ENCODE measurements at regions not wholly inside any gene's neighbourhood (a gene's known extent, or its start where the extent isn't known, plus 50 kb on each side); places are given as distances from the start of the nearest gene placed in this dataset.

DNA sequence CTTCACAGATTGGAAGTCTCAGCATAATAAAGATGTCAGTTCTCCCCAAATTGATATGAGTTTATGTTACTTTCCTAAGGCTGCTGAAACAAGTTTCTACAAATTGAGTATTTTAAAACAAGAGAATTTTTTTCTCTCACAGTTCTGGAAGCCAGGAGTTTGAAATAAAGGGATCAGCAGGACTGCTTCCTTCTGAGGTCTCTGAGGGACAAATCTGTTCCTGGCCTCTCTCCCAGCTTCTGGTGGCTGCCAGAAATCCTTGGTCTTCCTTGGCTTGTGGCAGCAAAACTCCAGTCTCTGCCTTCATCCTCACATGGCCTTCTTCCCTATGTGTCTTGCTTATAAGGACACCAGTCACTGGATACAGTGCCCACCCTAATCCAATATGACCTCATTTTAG lies 136.1 kb downstream of the TFAP2A start:
- TF ChIP-seq, protein P1, sequence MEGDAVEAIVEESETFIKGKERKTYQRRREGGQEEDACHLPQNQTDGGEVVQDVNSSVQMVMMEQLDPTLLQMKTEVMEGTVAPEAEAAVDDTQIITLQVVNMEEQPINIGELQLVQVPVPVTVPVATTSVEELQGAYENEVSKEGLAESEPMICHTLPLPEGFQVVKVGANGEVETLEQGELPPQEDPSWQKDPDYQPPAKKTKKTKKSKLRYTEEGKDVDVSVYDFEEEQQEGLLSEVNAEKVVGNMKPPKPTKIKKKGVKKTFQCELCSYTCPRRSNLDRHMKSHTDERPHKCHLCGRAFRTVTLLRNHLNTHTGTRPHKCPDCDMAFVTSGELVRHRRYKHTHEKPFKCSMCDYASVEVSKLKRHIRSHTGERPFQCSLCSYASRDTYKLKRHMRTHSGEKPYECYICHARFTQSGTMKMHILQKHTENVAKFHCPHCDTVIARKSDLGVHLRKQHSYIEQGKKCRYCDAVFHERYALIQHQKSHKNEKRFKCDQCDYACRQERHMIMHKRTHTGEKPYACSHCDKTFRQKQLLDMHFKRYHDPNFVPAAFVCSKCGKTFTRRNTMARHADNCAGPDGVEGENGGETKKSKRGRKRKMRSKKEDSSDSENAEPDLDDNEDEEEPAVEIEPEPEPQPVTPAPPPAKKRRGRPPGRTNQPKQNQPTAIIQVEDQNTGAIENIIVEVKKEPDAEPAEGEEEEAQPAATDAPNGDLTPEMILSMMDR (IDR thresholded peaks at IDR 0.05; ENCODE audit: low read depth, low read length, missing control alignments) = no peak
- no peak for DNase-seq (ENCODE audit: extremely low read depth, low read depth)
- no peak overlapping the region for H3K4me3 ChIP-seq (replicated peaks; ENCODE audit: low read depth, low read length)

- DNase-seq (ENCODE audit: extremely low read depth, low read depth) = no peak
- TF ChIP-seq, protein P1 (IDR thresholded peaks at IDR 0.05; ENCODE audit: low read depth, low read length, missing control alignments) = no peak
Measured at GRCh38 chr6:10276660-10277287, 138.1 kb downstream of the TFAP2A start.

DNA sequence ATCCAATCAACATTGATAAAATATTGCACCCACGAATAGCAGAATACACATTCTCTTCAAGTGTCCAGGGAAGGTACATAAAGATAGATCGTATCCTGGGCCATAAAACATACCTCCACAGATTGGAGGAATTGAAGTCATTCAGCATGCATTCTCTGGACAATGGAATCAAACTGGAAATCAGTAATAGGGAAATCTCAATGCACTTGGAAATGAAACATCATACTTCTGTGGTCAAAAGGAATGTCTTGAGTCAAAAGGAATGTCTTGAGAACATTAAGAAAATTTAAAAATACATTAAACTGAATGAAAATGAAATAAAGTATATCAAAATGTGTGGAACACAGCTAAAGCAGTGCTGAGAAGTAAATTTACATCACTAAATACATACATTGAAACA lies 138.8 kb downstream of the TFAP2A start:
- DNase-seq (ENCODE audit: extremely low read depth, low read depth) = peak; percentile 17
- TF ChIP-seq, protein P1 (IDR thresholded peaks at IDR 0.05; ENCODE audit: low read depth, low read length, missing control alignments) = no peak
- no peak overlapping the region for H3K4me3 ChIP-seq (replicated peaks; ENCODE audit: low read depth, low read length)

More at GRCh38 chr6:10276660-10277287, 138.1 kb downstream of the TFAP2A start:
- no peak overlapping the region for H3K4me3 ChIP-seq (replicated peaks; ENCODE audit: low read depth, low read length)

DNA sequence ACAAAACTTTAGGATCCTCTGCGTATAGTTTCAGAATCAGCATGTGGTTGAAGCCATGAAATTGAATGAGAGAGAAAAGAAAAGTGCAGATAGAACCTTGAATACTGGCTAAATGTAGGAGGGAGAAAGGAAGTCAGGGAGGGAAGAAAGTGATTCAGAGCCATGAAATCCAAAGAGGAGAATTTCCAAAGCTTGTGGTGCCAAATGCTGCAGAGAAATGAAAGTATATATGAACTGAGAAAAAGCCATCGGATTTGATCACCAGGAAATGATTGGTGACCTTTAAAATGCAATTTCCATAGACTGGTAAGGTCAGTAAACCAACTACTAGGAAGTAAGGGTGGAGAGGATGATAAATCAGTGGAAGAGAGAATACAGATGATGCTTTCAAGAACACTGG lies 142.3 kb downstream of the TFAP2A start:
- DNase-seq (ENCODE audit: extremely low read depth, low read depth) = no peak
- TF ChIP-seq, protein P1 (IDR thresholded peaks at IDR 0.05; ENCODE audit: low read depth, low read length, missing control alignments) = no peak
- no peak overlapping the region for H3K4me3 ChIP-seq (replicated peaks; ENCODE audit: low read depth, low read length)

DNA sequence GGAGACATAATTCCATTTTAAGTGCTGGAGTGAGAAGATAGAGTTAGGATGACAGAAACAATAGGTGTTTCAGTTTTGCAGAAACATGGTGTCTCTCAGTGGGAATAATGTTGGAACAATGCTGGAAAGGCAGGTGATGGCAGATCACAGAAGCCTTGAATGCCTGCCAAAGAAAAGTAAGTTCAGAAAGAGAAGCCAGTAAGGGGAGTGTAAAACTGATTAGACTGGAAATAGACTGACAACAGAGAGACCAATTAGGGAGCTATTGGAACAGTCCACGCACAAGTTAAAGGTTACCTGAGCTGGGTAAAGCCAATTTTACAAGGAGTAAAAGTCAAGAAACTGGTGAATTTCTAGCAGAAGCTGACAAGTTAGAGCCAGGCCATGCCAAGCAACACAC lies 142.9 kb downstream of the TFAP2A start:
- no peak overlapping the region for H3K4me3 ChIP-seq (replicated peaks; ENCODE audit: low read depth, low read length)
- no peak for DNase-seq (ENCODE audit: extremely low read depth, low read depth)
- TF ChIP-seq, protein P1 (IDR thresholded peaks at IDR 0.05; ENCODE audit: low read depth, low read length, missing control alignments) = no peak

DNA sequence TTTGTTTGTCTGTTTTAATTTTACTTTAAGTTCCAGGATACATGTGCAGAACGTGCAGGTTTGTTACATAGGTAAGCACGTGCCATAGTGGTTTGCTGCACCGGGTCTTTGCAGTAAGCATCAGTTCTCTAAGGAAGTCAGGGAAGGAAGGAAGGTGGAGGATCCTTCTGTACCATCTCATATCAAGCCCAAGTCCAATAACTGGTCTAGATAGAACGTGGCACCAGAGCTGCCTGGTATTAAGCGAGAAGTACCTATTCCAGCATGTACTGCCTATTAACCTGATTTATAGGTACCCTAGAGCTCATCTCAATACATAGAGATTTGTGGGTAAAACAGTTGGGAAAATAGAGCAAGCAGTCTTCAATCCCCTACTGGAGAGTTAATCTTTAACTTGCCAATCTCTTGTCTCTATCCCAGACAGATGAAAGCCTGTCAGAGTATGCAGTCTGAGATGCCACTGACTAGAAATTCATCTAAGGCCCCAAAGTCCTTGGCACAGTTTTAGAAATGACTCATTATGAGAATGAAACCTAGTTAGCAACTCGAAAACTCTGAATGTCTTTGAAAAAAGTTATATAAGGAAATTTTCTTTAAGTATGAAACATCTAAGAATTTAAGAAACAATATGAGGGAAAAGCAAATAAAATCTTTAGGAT lies 144.9 kb downstream of the TFAP2A start:
- TF ChIP-seq, protein P1 (IDR thresholded peaks at IDR 0.05; ENCODE audit: low read depth, low read length, missing control alignments) = no peak
- no peak for DNase-seq (ENCODE audit: extremely low read depth, low read depth)
- no peak overlapping the region for H3K4me3 ChIP-seq (replicated peaks; ENCODE audit: low read depth, low read length)
